ENCODE measurements at regions not wholly inside any gene's neighbourhood (a gene's known extent, or its start where the extent isn't known, plus 50 kb on each side); places are given as distances from the start of the nearest gene placed in this dataset.

- peaks cover 9% of the 10 kb centered on the region for H3K27me3 Mint-ChIP-seq (ENCODE audit: insufficient read depth, low read depth)
- DNase-seq (ENCODE audit: low spot score) = no peak
- no peak for TF ChIP-seq EZH2phosphoT487 (IDR thresholded peaks at IDR 0.05)
- TF ChIP-seq EZH2 (IDR thresholded peaks at IDR 0.05) = no peak
- no peak for TF ChIP-seq CTCF (IDR thresholded peaks at IDR 0.05)
These were observed 99.7 kb upstream of the CELF4 start for GRCh38 chr18:37665346-37665745.

GRCh38 chr18:37663446-37663845, 97.8 kb upstream of the CELF4 start:
- H3K9me3 ChIP-seq (ENCODE audit: low read depth) = no peaks in the 10 kb centered on the region
- no peak overlapping the region for H2AFZ ChIP-seq (replicated peaks)
- DNase-seq (ENCODE audit: low spot score) = no peak
- peaks cover 7% of the 10 kb centered on the region for H3K4me1 ChIP-seq
- H3K36me3 Mint-ChIP-seq = no peaks in the 10 kb centered on the region
- H3K79me2 ChIP-seq (ENCODE audit: low read depth) = no peaks in the 10 kb centered on the region
- H3K4me3 ChIP-seq = no peak overlapping the region
- no peaks in the 10 kb centered on the region for H3K27me3 ChIP-seq
- H3K9ac ChIP-seq = no peak overlapping the region
- peaks cover 2% of the 10 kb centered on the region for H3K27me3 Mint-ChIP-seq (ENCODE audit: insufficient read depth, low read depth)
- H3K4me2 ChIP-seq = no peak overlapping the region
- H3K9me3 Mint-ChIP-seq = no peaks in the 10 kb centered on the region
- H3K27ac Mint-ChIP-seq = no peak overlapping the region
- H3K4me3 Mint-ChIP-seq = no peak overlapping the region
- peaks cover 28% of the 10 kb centered on the region for H3K4me1 Mint-ChIP-seq
- H4K20me1 ChIP-seq (ENCODE audit: low read depth) = no peaks in the 10 kb centered on the region
- no peak overlapping the region for H3K27ac ChIP-seq
- no peaks in the 10 kb centered on the region for H3K36me3 ChIP-seq
- TF ChIP-seq EZH2phosphoT487 (IDR thresholded peaks at IDR 0.05) (no peak), EZH2 (IDR thresholded peaks at IDR 0.05) (no peak), CTCF (IDR thresholded peaks at IDR 0.05) (no peak)
- peaks cover 6% of the 10 kb centered on the region for H3F3A ChIP-seq (ENCODE audit: low read depth)

More at GRCh38 chr18:37665346-37665745, 99.7 kb upstream of the CELF4 start:
- peaks cover 33% of the 10 kb centered on the region for H3K4me1 Mint-ChIP-seq
- no peaks in the 10 kb centered on the region for H3K9me3 ChIP-seq (ENCODE audit: low read depth)
- peaks cover 22% of the 10 kb centered on the region for H3F3A ChIP-seq (ENCODE audit: low read depth)
- H3K36me3 Mint-ChIP-seq = no peaks in the 10 kb centered on the region
- no peak overlapping the region for H3K4me3 ChIP-seq
- no peaks in the 10 kb centered on the region for H3K79me2 ChIP-seq (ENCODE audit: low read depth)
- H3K36me3 ChIP-seq = no peaks in the 10 kb centered on the region
- H3K4me3 Mint-ChIP-seq = no peak overlapping the region
- no peak overlapping the region for H3K27ac Mint-ChIP-seq
- H2AFZ ChIP-seq (replicated peaks) = no peak overlapping the region
- H3K4me1 ChIP-seq = peaks cover 20% of the 10 kb centered on the region
- no peak overlapping the region for H3K4me2 ChIP-seq
- no peaks in the 10 kb centered on the region for H3K9me3 Mint-ChIP-seq
- no peaks in the 10 kb centered on the region for H4K20me1 ChIP-seq (ENCODE audit: low read depth)
- no peak overlapping the region for H3K9ac ChIP-seq
- no peak overlapping the region for H3K27ac ChIP-seq
- H3K27me3 ChIP-seq = no peaks in the 10 kb centered on the region

GRCh38 chr18:37662546-37663339, 97.1 kb upstream of the CELF4 start:
- H3K9me3 Mint-ChIP-seq = no peaks in the 10 kb centered on the region
- Histone ChIP-seq H4K20me1 (ENCODE audit: low read depth) (no peaks in the 10 kb centered on the region), H3F3A (ENCODE audit: low read depth) (no peaks in the 10 kb centered on the region), H3K36me3 (no peaks in the 10 kb centered on the region), H3K4me3 (no peak overlapping the region), H3K79me2 (ENCODE audit: low read depth) (no peaks in the 10 kb centered on the region), H2AFZ (replicated peaks) (no peak overlapping the region), H3K4me2 (no peak overlapping the region), H3K9me3 (ENCODE audit: low read depth) (no peaks in the 10 kb centered on the region), H3K27me3 (no peaks in the 10 kb centered on the region), H3K4me1 (peaks cover 7% of the 10 kb centered on the region), H3K27ac (no peak overlapping the region), H3K9ac (no peak overlapping the region)
- H3K4me3 Mint-ChIP-seq = no peak overlapping the region
- H3K4me1 Mint-ChIP-seq = peaks cover 24% of the 10 kb centered on the region
- H3K36me3 Mint-ChIP-seq = no peaks in the 10 kb centered on the region
- TF ChIP-seq CTCF (IDR thresholded peaks at IDR 0.05) (no peak), EZH2 (IDR thresholded peaks at IDR 0.05) (no peak), EZH2phosphoT487 (IDR thresholded peaks at IDR 0.05) (no peak)
- no peak for DNase-seq (ENCODE audit: low spot score)
- H3K27me3 Mint-ChIP-seq (ENCODE audit: insufficient read depth, low read depth) = peaks cover 2% of the 10 kb centered on the region
- no peak overlapping the region for H3K27ac Mint-ChIP-seq
